ENCODE measurements at regions not wholly inside any gene's neighbourhood (a gene's known extent, or its start where the extent isn't known, plus 50 kb on each side); places are given as distances from the start of the nearest gene placed in this dataset.
"Not testable (repeated sequence)": the region's sequence is repeated elsewhere in the genome, so short reads cannot be mapped to it uniquely, and the experiment has no call there.

DNA sequence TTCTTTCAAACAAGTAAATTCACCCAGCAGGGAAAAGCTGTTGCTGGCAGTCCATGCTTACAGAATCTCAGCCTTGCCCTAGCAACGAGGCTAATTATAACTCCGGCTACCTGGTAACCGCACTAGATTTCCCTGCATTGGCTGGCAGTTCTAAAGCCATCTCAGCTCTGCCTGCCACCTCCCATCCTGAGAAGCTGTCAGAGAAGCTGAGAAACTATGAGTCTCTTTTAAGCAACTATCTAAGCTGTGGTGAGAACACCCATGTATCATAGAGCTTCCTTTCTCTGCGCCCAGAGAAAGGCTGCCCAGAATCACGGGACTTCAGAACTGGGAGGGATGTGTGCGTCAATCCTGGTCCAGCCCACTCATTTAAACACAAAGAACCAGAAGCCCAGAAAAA is 113.9 kb upstream of the NBPF26 start:
- H3K27ac Mint-ChIP-seq, DNase-seq, H3K27me3 Mint-ChIP-seq, H3K9me3 Mint-ChIP-seq, POLR2A ChIA-PET, H3K4me1 Mint-ChIP-seq, H3K4me3 Mint-ChIP-seq, H3K36me3 Mint-ChIP-seq: not testable (repeated sequence)
- ATAC-seq (ENCODE audit: low read depth), result peak; percentile 57

- H3K27me3 Mint-ChIP-seq; POLR2A ChIA-PET; H3K9me3 Mint-ChIP-seq; H3K36me3 Mint-ChIP-seq; DNase-seq; H3K4me3 Mint-ChIP-seq; H3K4me1 Mint-ChIP-seq; H3K27ac Mint-ChIP-seq; ATAC-seq (ENCODE audit: low read depth): not testable (repeated sequence)
Observed at GRCh38 chr1:120614931-120615639, 108.7 kb upstream of the NBPF26 start.

GRCh38 chr1:120617493-120617892 is 106.3 kb upstream of the NBPF26 start:
- H3K4me3 Mint-ChIP-seq; H3K9me3 Mint-ChIP-seq; POLR2A ChIA-PET; H3K27me3 Mint-ChIP-seq; H3K36me3 Mint-ChIP-seq; DNase-seq; H3K27ac Mint-ChIP-seq; H3K4me1 Mint-ChIP-seq; ATAC-seq (ENCODE audit: low read depth): not testable (repeated sequence)

- H3K9me3 Mint-ChIP-seq; POLR2A ChIA-PET; H3K27ac Mint-ChIP-seq; H3K4me1 Mint-ChIP-seq; ATAC-seq (ENCODE audit: low read depth); H3K27me3 Mint-ChIP-seq; H3K4me3 Mint-ChIP-seq; DNase-seq; H3K36me3 Mint-ChIP-seq: not testable (repeated sequence)
Observed at GRCh38 chr1:120619867-120620692, 103.7 kb upstream of the NBPF26 start.

DNA sequence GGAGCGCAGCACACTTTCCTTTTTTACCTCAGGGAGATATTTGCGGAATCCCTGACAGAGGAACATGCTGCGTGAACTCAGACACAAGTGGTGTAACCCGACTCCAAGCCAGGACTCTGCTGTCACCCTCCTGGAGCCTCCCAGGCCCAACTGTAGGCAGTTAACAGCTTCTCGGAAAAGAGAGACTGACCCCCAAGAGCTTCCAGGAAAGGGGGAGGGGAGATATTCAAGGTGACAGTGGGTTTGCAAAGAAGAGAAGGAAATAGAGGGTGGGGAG is 103.1 kb upstream of the NBPF26 start:
- H3K36me3 Mint-ChIP-seq; POLR2A ChIA-PET; H3K27ac Mint-ChIP-seq; ATAC-seq (ENCODE audit: low read depth); DNase-seq; H3K9me3 Mint-ChIP-seq; H3K4me3 Mint-ChIP-seq; H3K27me3 Mint-ChIP-seq; H3K4me1 Mint-ChIP-seq: not testable (repeated sequence)

- ATAC-seq (ENCODE audit: low read depth); POLR2A ChIA-PET; DNase-seq; H3K27ac Mint-ChIP-seq; H3K9me3 Mint-ChIP-seq; H3K27me3 Mint-ChIP-seq; H3K4me1 Mint-ChIP-seq; H3K36me3 Mint-ChIP-seq; H3K4me3 Mint-ChIP-seq: not testable (repeated sequence)
Observed at GRCh38 chr1:120621278-120621677, 102.5 kb upstream of the NBPF26 start.

DNA sequence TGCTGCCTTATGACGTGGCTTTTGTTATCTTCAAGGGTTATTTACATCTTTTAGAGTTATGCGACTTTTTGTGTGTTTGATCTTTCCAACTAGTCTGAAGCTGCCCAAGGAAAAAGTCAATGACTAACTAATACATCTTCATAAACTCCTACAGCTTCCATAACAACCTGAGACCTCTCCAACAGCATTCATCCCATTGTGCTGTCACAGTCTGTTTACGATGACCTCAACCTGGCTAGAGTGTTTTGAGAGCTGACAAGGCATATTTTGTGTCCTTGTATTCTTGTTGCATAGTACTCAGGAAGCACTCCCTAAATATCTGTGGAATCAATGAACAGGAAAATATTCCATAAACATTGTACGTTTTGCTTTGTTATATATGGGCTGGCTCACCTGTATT is 100.2 kb upstream of the NBPF26 start:
- DNase-seq; POLR2A ChIA-PET; H3K9me3 Mint-ChIP-seq; H3K27ac Mint-ChIP-seq; H3K4me1 Mint-ChIP-seq; H3K4me3 Mint-ChIP-seq; ATAC-seq (ENCODE audit: low read depth); H3K36me3 Mint-ChIP-seq; H3K27me3 Mint-ChIP-seq: not testable (repeated sequence)

DNA sequence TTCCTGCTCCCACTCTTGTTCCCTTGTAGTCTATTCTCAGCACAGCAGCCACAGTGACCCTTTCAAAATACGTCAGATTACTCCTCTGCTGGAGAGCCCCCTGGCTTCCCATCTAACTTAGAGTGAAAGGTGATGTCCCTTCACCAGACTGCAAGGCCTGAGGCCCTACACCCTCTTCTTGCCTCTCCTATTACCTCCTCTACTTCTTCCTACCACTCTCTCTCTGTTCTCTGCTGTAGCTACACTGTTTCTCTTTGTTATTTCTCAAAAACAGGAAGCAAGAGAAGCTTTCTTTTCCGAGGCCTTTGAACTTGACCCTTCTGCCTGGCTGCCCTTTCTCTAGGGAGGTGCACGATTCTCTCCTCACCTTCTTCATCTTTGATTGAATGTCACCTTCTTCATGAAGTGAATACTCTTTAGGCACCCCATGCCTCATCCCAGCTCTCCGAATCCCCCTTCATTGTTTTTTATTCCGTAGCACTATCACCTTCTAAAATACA is 99.1 kb upstream of the NBPF26 start:
- H3K27me3 Mint-ChIP-seq; POLR2A ChIA-PET; H3K4me3 Mint-ChIP-seq; H3K36me3 Mint-ChIP-seq; H3K27ac Mint-ChIP-seq; H3K9me3 Mint-ChIP-seq; H3K4me1 Mint-ChIP-seq; DNase-seq; ATAC-seq (ENCODE audit: low read depth): not testable (repeated sequence)

DNA sequence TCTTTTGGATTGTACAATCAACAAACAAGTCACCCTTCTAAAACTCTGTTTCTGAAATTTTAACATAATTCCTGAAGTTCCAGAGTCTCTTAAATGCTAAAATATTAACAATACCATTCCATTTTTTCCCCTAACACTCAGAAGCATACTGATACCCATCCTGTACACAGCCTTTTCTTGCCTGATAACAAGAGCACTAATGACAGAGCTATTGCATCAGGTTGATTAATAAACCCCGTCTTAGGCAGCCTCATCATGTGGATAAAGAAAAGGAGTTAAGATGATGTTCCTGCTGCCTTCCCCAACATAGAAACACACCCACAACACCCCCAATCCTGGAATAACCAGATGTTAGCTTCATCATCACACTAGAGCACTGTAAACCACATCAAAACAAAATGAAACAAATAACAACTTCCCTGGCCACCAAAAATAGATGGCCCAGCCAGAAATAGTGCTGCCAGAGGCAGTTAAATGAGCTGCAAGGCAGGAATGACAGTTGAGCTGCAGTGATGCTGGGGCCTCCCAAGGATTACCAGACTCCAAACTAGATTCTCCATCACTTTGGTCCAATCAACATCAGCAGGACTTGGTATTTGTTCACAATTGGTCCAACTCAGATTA is 93.8 kb upstream of the NBPF26 start:
- H3K4me3 Mint-ChIP-seq; H3K4me1 Mint-ChIP-seq; DNase-seq; H3K9me3 Mint-ChIP-seq; H3K27me3 Mint-ChIP-seq; POLR2A ChIA-PET; H3K36me3 Mint-ChIP-seq; H3K27ac Mint-ChIP-seq; ATAC-seq (ENCODE audit: low read depth): not testable (repeated sequence)

DNA sequence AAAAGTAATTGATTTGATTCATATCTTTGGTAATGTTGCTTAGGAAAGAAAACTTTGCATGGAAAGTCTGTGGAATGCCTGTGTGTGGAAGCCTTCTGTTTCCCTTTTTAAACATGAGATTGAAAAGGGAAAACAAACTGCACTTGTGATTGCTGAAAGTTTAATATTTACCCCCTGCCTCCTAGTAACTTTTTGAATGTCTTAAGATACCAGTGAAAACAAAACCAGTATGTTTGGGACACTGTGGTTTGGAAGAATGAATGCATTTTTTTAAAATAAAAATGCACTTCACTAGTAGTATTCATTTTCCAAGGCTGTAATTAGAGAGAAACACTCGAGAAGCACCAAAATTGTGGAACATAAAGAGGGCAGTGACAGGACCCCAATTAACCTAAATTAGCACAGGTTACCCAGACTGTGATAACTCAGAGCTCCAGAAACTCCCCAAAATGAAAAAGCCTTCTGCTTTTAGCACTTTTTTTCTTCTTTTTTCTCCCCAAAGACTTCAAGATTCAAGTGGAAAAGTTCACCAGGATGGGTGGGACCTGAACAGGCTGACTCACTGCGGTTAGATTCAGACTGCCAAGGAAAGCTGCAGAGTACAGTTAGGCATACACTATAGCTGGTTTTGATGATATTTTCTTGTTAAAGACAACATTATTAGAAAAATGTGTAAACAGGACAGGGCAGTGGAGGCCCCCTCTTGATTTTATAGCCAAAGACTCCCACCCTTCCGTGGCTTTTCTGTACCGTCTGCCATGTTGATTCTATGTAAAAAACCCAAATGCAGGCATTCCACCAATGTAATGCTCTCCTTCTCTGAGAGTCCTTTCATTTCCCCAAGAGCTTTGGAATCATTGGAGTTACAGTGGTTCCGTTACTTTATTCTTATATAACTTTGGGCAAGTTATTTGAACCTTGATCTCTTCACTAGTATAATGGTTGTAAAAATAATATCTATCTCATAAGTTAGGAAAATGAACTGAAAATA is 88.6 kb upstream of the NBPF26 start:
- POLR2A ChIA-PET; H3K27me3 Mint-ChIP-seq; DNase-seq; ATAC-seq (ENCODE audit: low read depth); H3K4me1 Mint-ChIP-seq; H3K4me3 Mint-ChIP-seq; H3K9me3 Mint-ChIP-seq; H3K36me3 Mint-ChIP-seq; H3K27ac Mint-ChIP-seq: not testable (repeated sequence)

- H3K9me3 Mint-ChIP-seq; H3K36me3 Mint-ChIP-seq; H3K27me3 Mint-ChIP-seq; POLR2A ChIA-PET; H3K4me3 Mint-ChIP-seq; H3K4me1 Mint-ChIP-seq; ATAC-seq (ENCODE audit: low read depth); DNase-seq; H3K27ac Mint-ChIP-seq: not testable (repeated sequence)
Observed at GRCh38 chr1:120640261-120641013, 83.3 kb upstream of the NBPF26 start.

- H3K27me3 Mint-ChIP-seq; H3K4me1 Mint-ChIP-seq; DNase-seq; H3K9me3 Mint-ChIP-seq; H3K27ac Mint-ChIP-seq; H3K4me3 Mint-ChIP-seq; ATAC-seq (ENCODE audit: low read depth); POLR2A ChIA-PET; H3K36me3 Mint-ChIP-seq: not testable (repeated sequence)
Observed at GRCh38 chr1:120641014-120641302, 82.8 kb upstream of the NBPF26 start.

DNA sequence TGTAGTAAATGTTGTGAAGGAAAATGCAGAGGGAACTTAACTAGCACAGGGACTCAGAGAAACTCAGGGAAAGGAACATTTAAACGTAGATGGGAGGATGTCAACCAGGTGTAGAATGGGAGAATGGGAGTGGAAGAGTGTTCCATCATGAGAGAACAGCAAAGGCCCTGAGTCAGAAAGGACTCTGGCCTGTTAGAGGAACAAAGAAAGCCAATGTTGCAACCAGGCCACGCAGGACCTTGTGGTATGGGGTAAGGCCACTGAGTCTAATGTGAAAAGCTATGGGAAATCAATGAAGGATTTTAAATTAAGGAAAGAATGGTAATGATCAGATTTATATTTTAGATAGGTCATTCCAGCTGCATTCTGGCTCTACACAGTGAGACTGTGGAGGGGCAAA is 76.6 kb upstream of the NBPF26 start:
- ATAC-seq (ENCODE audit: low read depth); H3K27me3 Mint-ChIP-seq; H3K9me3 Mint-ChIP-seq; POLR2A ChIA-PET; H3K4me1 Mint-ChIP-seq; H3K27ac Mint-ChIP-seq; H3K4me3 Mint-ChIP-seq; H3K36me3 Mint-ChIP-seq; DNase-seq: not testable (repeated sequence)

Measured in activated naive CD8-positive, alpha-beta T cell treated with anti-CD3 and anti-CD28 coated beads, Interleukin-2, amount 10 ng/mL, durations not matched to agents 7 days and 5 days (primary cell).